Erythroblast (primary cell): ENCODE measurements at regions not wholly inside any gene's neighbourhood (a gene's known extent, or its start where the extent isn't known, plus 50 kb on each side); places are given as distances from the start of the nearest gene placed in this dataset.

Experiments used
- DNase-seq, 2 experiments: peaks; one replicate each; lab custom pipeline; 2025; lab: John Stamatoyannopoulos, UW
- GATA1 ChIP-seq: IDR thresholded peaks from 2 replicates; pipeline ENCODE4 v1.6.1; 2011; ENCODE audit warnings: low read depth, mild to moderate bottlenecking, control low read depth, low read length, moderate library complexity
- POLR2A ChIP-seq: IDR thresholded peaks from 2 replicates; pipeline ENCODE4 v1.6.1; 2011; ENCODE audit warnings: mild to moderate bottlenecking, low read length

- TF ChIP-seq POLR2A = no peak
- TF ChIP-seq GATA1 = no peak
- no peak for DNase-seq
Measured at GRCh38 chr6:94130478-94130877, 711.1 kb upstream of the EPHA7 start.

- TF ChIP-seq POLR2A = no peak
- TF ChIP-seq GATA1 = no peak
- no peak for DNase-seq
Measured at GRCh38 chr6:94129926-94130325, 710.6 kb upstream of the EPHA7 start.

GRCh38 chr6:94127716-94128115 is 708.4 kb upstream of the EPHA7 start:
- no peak for DNase-seq
- TF ChIP-seq GATA1 = no peak
- no peak for TF ChIP-seq POLR2A

- TF ChIP-seq POLR2A (no peak), GATA1 (no peak)
- no peak for DNase-seq
Measured at GRCh38 chr6:94124333-94124732, 705.0 kb upstream of the EPHA7 start.

- TF ChIP-seq POLR2A (no peak), GATA1 (no peak)
- no peak for DNase-seq
Measured at GRCh38 chr6:94121094-94121493, 701.7 kb upstream of the EPHA7 start.

- TF ChIP-seq POLR2A = no peak
- TF ChIP-seq GATA1 = no peak
- DNase-seq = no peak
Measured at GRCh38 chr6:94099072-94099471, 679.7 kb upstream of the EPHA7 start.

- no peak for DNase-seq
- TF ChIP-seq POLR2A (no peak), GATA1 (no peak)
Measured at GRCh38 chr6:94095961-94096360, 676.6 kb upstream of the EPHA7 start.

- TF ChIP-seq POLR2A (no peak), GATA1 (no peak)
- DNase-seq = no peak
Measured at GRCh38 chr6:94089941-94090340, 670.6 kb upstream of the EPHA7 start.

- TF ChIP-seq POLR2A = no peak
- TF ChIP-seq GATA1 = no peak
- no peak for DNase-seq
Measured at GRCh38 chr6:94088870-94089269, 669.5 kb upstream of the EPHA7 start.

- TF ChIP-seq GATA1 (no peak), POLR2A (no peak)
- DNase-seq = no peak
Measured at GRCh38 chr6:94074764-94075163, 655.4 kb upstream of the EPHA7 start.

- no peak for TF ChIP-seq POLR2A
- TF ChIP-seq GATA1 = no peak
- DNase-seq = no peak
Measured at GRCh38 chr6:94071835-94072234, 652.5 kb upstream of the EPHA7 start.

GRCh38 chr6:94065707-94066337 is 646.5 kb upstream of the EPHA7 start:
- DNase-seq = no peak
- TF ChIP-seq POLR2A (no peak), GATA1 (no peak)

GRCh38 chr6:94052749-94053148 is 633.4 kb upstream of the EPHA7 start:
- TF ChIP-seq POLR2A (no peak), GATA1 (no peak)

GRCh38 chr6:94050515-94050914 is 631.2 kb upstream of the EPHA7 start:
- no peak for DNase-seq
- no peak for TF ChIP-seq GATA1
- TF ChIP-seq POLR2A = no peak

More at GRCh38 chr6:94052749-94053148, 633.4 kb upstream of the EPHA7 start:
- DNase-seq = no peak

GRCh38 chr6:94049001-94049400 is 629.6 kb upstream of the EPHA7 start:
- no peak for TF ChIP-seq POLR2A
- no peak for TF ChIP-seq GATA1
- DNase-seq = no peak
